C4-2B (cell line): ENCODE measurements at regions not wholly inside any gene's neighbourhood (a gene's known extent, or its start where the extent isn't known, plus 50 kb on each side); places are given as distances from the start of the nearest gene placed in this dataset.

Experiments
- ZFX ChIP-seq: fragments of 450-650 bp; IDR thresholded peaks from 2 replicates; pipeline ENCODE4 v1.6.1; 2017
- TF ChIP-seq, protein P1 (sequence below): fragments of 450-650 bp; conservative IDR thresholded peaks from 2 replicates; pipeline ENCODE4 v1.5.1; 2017; ENCODE audit warnings: mild to moderate bottlenecking

GRCh38 chr11:104410336-104410735 is 246.4 kb upstream of the PDGFD start:
- TF ChIP-seq, protein P1, sequence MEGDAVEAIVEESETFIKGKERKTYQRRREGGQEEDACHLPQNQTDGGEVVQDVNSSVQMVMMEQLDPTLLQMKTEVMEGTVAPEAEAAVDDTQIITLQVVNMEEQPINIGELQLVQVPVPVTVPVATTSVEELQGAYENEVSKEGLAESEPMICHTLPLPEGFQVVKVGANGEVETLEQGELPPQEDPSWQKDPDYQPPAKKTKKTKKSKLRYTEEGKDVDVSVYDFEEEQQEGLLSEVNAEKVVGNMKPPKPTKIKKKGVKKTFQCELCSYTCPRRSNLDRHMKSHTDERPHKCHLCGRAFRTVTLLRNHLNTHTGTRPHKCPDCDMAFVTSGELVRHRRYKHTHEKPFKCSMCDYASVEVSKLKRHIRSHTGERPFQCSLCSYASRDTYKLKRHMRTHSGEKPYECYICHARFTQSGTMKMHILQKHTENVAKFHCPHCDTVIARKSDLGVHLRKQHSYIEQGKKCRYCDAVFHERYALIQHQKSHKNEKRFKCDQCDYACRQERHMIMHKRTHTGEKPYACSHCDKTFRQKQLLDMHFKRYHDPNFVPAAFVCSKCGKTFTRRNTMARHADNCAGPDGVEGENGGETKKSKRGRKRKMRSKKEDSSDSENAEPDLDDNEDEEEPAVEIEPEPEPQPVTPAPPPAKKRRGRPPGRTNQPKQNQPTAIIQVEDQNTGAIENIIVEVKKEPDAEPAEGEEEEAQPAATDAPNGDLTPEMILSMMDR, result no peak
- TF ChIP-seq ZFX, result no peak
